Activated CD4-positive, alpha-beta T cell treated with anti-CD3 and anti-CD28 coated beads, Interleukin-2, amount 10 ng/mL, durations not matched to agents 24 days and 14 days (primary cell): ENCODE measurements at regions not wholly inside any gene's neighbourhood (a gene's known extent, or its start where the extent isn't known, plus 50 kb on each side); places are given as distances from the start of the nearest gene placed in this dataset.

Source experiments
- DNase-seq: peaks from one replicate; pipeline ENCODE4 v3.0.0; 2022
- H3K27ac Mint-ChIP-seq: one replicate; pipeline ENCODE4 v1.8.0; 2022; ENCODE audit warnings: mild to moderate bottlenecking, mixed read lengths
- H3K27me3 Mint-ChIP-seq: one replicate; pipeline ENCODE4 v1.8.0; 2022; ENCODE audit warnings: mixed read lengths
- H3K36me3 Mint-ChIP-seq: one replicate; pipeline ENCODE4 v1.8.0; 2022; ENCODE audit warnings: low read depth, mild to moderate bottlenecking, mixed read lengths
- H3K4me1 Mint-ChIP-seq: one replicate; pipeline ENCODE4 v1.8.0; 2021; ENCODE audit warnings: mixed read lengths
- H3K4me3 Mint-ChIP-seq: one replicate; pipeline ENCODE4 v1.8.0; 2022; ENCODE audit warnings: mild to moderate bottlenecking, moderate library complexity, mixed read lengths
- H3K9me3 Mint-ChIP-seq: one replicate; pipeline ENCODE4 v1.8.0; 2021; ENCODE audit warnings: mixed read lengths
- intact Hi-C: fragments of 100-400 bp; cut with micrococcal nuclease; formaldehyde crosslinking; loops from one replicate; pipeline ENCODE4 v1.15.1; 2023

GRCh38 chr2:191758518-191759507 lies 80.9 kb downstream of the NABP1 start:
- no peaks in the 10 kb centered on the region for H3K9me3 Mint-ChIP-seq
- H3K4me1 Mint-ChIP-seq = peaks cover 5% of the 10 kb centered on the region
- peaks cover 17% of the 10 kb centered on the region for H3K27me3 Mint-ChIP-seq
- intact Hi-C loops = no loop called here
- no peak overlapping the region for H3K4me3 Mint-ChIP-seq
- DNase-seq = peak; percentile 81
- H3K36me3 Mint-ChIP-seq = no peaks in the 10 kb centered on the region
- no peak overlapping the region for H3K27ac Mint-ChIP-seq

GRCh38 chr2:191759680-191760079 lies 81.7 kb downstream of the NABP1 start:
- no peak overlapping the region for H3K4me3 Mint-ChIP-seq
- intact Hi-C loops = no loop called here
- H3K4me1 Mint-ChIP-seq = peaks cover 5% of the 10 kb centered on the region
- no peak overlapping the region for H3K27ac Mint-ChIP-seq
- peaks cover 17% of the 10 kb centered on the region for H3K27me3 Mint-ChIP-seq
- DNase-seq = no peak
- H3K36me3 Mint-ChIP-seq = no peaks in the 10 kb centered on the region
- no peaks in the 10 kb centered on the region for H3K9me3 Mint-ChIP-seq

- H3K27ac Mint-ChIP-seq = no peak overlapping the region
Observed at GRCh38 chr2:191760655-191761262, 82.8 kb downstream of the NABP1 start.

GRCh38 chr2:191773136-191773535 lies 73.8 kb downstream of the CAVIN2 start:
- no peaks in the 10 kb centered on the region for H3K36me3 Mint-ChIP-seq
- H3K4me3 Mint-ChIP-seq = no peak overlapping the region
- no peak for DNase-seq
- H3K27me3 Mint-ChIP-seq = peaks cover 14% of the 10 kb centered on the region
- H3K4me1 Mint-ChIP-seq = no peaks in the 10 kb centered on the region
- H3K27ac Mint-ChIP-seq = no peak overlapping the region
- intact Hi-C loops = no loop called here
- H3K9me3 Mint-ChIP-seq = no peaks in the 10 kb centered on the region

More at GRCh38 chr2:191760655-191761262, 82.8 kb downstream of the NABP1 start:
- peaks cover 5% of the 10 kb centered on the region for H3K4me1 Mint-ChIP-seq
- H3K36me3 Mint-ChIP-seq = no peaks in the 10 kb centered on the region
- no peaks in the 10 kb centered on the region for H3K9me3 Mint-ChIP-seq
- no peak overlapping the region for H3K4me3 Mint-ChIP-seq
- intact Hi-C loops = no loop called here
- no peak for DNase-seq
- H3K27me3 Mint-ChIP-seq = peaks cover 17% of the 10 kb centered on the region

GRCh38 chr2:191777351-191777750 lies 69.5 kb downstream of the CAVIN2 start:
- Mint-ChIP-seq H3K27me3 (peaks cover 13% of the 10 kb centered on the region), H3K9me3 (no peaks in the 10 kb centered on the region), H3K4me3 (no peak overlapping the region), H3K27ac (no peak overlapping the region), H3K4me1 (no peaks in the 10 kb centered on the region), H3K36me3 (no peaks in the 10 kb centered on the region)
- intact Hi-C loops = no loop called here
- no peak for DNase-seq

- Mint-ChIP-seq H3K9me3 (no peaks in the 10 kb centered on the region), H3K4me1 (no peaks in the 10 kb centered on the region), H3K27me3 (peaks cover 15% of the 10 kb centered on the region), H3K27ac (no peak overlapping the region), H3K4me3 (no peak overlapping the region), H3K36me3 (no peaks in the 10 kb centered on the region)
- DNase-seq = no peak
- intact Hi-C loops = no loop called here
Observed at GRCh38 chr2:191778041-191778440, 68.8 kb downstream of the CAVIN2 start.

- peaks cover 12% of the 10 kb centered on the region for H3K27me3 Mint-ChIP-seq
- H3K27ac Mint-ChIP-seq = no peak overlapping the region
- H3K4me1 Mint-ChIP-seq = no peaks in the 10 kb centered on the region
- no peaks in the 10 kb centered on the region for H3K9me3 Mint-ChIP-seq
- DNase-seq = no peak
- no peak overlapping the region for H3K4me3 Mint-ChIP-seq
- H3K36me3 Mint-ChIP-seq = no peaks in the 10 kb centered on the region
- intact Hi-C loops = no loop called here
Observed at GRCh38 chr2:191782351-191782750, 64.5 kb downstream of the CAVIN2 start.

GRCh38 chr2:191783416-191783815 lies 63.5 kb downstream of the CAVIN2 start:
- no peak for DNase-seq
- Mint-ChIP-seq H3K4me1 (no peaks in the 10 kb centered on the region), H3K27me3 (peaks cover 15% of the 10 kb centered on the region), H3K4me3 (no peak overlapping the region), H3K36me3 (no peaks in the 10 kb centered on the region), H3K27ac (no peak overlapping the region), H3K9me3 (no peaks in the 10 kb centered on the region)
- intact Hi-C loops = no loop called here
